GM18520 (cell line): ENCODE measurements at regions not wholly inside any gene's neighbourhood (a gene's known extent, or its start where the extent isn't known, plus 50 kb on each side); places are given as distances from the start of the nearest gene placed in this dataset.
A peak's percentile ranks its signal among the peaks of the same experiment; 100 is the strongest.
"Not testable (repeated sequence)": the region's sequence is repeated elsewhere in the genome, so short reads cannot be mapped to it uniquely, and the experiment has no call there.

Source experiments
- ATAC-seq: cut with Tn5 transposase; IDR thresholded peaks from one replicate; pipeline ENCODE4 v1.9.1; 2021; ENCODE audit not compliant: unreplicated experiment

DNA sequence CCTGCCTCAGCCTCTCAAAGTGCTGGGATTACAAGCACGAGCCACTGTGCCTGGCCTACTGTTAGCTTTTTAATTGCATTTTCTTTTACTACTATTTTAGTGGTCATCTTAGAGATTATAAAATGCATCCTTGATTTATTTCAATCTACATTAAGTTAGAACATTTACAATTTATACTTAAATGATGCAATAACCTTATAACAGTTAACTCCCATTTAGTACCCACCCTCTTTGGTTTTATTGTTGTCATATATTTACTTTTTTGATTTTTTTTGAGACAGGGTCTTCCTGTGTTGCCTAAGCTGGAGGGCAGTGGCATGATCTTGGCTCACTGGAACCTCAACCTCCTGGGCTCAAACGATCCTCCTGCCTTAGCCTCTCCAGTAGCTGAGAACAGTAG is 77.3 kb downstream of the PPCDC start:
- ATAC-seq: no peak

DNA sequence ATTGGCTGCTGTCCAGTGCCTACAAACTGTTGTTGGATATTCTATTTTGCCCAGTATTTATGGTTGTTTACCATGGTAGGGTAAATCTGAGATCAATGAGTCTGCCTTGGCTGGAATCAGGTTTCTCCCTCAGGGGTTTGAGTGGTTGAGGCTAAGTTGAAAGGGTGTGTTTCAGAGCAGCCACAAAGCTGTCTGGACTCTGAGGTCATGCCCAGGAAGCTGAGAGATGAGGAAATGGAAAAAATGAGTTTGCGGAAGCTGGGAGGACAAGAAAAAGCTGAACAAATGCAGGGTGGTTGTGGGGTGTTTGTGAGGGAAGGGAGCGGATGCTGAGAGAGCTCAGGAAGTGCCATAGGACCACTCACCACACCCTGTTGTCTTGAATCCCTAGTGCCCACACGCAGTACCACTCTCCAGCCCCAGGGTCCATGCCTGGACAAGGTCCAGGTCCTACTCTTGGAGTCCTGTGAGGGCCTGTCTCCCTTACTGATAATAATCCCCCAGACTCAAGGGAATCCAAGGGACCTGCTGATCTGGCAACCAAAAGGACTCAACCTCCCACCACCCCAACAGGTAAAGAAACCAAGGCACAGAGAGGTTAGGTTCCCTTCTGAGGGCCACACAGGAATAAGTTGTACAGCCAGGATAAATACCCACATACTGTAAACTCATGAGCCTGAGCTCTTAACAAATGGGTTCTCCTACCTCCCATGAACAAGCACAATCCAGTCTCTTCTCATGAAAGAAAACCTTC is 81.6 kb downstream of the PPCDC start:
- ATAC-seq: no peak

DNA sequence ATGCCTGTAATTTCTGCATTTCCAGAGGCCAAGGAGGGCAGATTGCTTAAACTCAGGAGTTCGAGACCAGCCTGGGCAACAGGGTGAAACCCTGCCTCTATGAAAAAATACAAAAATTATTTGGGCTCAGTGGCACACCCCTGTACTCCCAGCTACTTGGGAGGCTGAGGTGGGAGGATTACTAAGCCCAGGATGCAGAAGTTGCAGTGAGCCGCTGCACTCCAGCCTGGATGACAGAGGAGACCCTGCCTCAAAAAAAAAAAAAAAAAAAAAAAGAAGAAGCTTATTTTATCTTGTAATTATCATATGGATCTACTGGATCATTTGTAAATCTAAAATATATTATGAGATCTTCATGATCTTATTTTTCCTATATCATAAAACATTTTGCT is 84.1 kb downstream of the PPCDC start:
- no peak for ATAC-seq

DNA sequence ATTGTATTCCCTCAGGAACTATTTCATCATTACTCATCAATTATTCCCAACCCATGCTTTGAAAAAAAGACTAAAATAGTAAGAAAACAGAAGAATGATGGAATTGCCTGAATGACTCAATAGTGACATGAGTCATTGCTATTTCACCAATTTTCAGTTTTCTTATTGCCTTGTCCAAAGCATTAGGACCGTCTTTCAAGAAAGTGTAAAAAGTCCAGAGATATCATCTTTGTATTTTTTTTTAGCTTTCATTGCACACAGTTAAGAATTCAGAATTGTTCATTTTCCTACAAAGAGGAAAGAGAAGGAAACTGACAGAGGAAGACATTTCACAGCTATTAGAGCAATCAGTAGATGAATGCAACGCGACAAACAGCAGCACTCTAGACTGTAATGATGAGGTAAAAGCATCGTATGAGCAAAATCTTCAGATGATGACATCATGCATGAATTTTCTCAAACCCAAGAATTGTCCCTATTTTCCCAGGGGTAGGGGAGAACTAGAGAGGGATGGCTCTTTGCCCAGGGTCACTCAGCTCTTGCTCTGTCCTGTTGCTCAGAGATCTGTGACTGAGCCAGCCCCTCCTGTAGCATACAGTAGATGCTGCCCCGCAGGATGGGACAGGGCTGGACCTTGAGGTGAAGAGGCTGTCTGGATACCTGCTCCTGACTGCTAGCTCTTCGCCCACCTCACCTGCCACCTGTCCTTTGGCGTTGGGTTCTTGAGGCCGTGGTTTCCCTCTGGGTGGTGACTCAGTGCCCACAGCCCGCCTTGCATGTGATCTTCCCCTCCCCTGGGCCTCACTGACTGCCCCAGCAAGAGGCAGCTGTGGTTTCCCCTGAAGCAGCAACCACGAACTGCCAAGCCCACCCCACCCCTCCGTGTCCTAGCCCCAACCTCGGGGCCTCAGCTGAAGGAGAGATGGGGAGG is 84.8 kb downstream of the PPCDC start:
- no peak for ATAC-seq

DNA sequence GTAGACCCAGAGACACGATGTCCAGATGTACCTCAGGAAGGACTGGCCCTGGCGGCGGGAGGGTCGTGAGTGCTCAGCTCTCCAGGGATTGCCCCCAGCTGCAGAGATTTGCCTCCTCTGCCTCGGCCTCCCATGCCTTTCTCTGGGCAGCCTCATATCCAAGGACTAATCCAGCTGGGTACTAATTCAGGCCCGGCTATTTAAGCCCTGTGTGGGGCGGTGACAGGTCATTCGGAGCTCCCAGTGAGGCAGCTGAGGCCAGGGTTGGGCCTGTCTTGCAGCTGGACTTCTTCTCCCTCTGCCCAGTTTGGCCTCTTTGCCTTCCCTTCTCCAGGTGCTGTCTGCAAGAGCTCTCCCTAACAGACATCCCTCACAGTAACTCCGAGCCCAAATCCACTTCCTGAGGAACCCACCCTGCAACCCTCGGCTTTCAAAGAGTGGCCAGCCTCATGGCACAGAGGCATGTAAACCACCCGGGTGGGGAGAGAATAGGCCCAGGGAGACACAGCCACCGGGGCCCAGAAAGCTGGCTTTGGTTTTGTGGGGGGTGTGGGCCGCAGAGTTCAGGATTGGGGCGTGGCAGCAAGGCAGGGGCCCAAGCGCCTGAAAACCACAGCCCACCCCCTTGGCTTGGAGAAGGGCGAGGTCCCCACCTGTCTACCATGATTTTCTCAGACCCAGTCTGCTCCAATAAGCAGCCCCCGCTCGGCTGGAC is 85.8 kb downstream of the PPCDC start:
- no peak for ATAC-seq

DNA sequence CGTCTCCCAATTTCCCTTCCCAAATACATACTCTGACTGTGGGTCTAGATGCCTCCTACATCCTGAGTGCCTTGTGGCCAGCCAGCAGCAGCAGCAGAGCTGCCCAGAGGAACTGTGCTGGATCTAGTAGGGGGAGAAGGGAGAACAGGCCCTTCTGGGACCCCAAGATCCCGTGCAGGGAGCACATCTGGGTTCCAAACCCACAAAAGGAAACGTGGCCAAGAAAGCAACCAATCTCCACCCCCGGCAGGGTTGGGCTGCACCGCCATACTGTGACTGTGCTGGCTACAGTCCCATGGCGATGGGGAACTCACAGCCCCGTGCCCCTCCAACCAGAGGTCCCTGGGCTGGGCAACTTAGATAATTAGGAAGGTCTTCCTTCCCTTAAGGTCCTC is 86.3 kb downstream of the PPCDC start:
- no peak for ATAC-seq

DNA sequence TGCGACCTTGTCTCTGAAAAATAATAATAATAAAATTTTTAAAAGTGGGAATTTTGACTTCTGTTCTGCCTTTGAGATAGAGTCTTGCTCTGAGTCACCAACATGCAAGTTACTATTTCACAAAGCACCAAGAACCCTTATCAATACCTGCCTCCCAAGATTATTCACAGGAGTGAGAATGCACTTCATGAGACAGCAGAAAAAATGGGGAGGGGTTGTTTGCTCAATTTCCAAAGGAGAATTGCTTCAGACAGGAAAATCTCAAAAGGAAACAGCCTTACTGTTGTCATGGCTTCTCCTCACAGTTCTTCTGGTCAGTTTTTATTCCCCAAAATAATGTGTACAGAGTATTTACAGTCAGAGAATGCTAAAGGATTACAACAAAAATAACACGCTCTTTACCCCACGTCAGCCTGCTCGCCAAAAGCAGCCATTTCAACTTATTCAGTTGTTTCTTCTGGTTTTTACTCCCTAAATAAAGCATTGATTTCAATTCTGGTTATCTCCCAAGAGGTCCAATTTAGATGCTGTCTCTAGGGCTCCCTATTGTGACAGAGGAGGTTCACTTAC is 89.0 kb downstream of the PPCDC start:
- ATAC-seq: no peak

DNA sequence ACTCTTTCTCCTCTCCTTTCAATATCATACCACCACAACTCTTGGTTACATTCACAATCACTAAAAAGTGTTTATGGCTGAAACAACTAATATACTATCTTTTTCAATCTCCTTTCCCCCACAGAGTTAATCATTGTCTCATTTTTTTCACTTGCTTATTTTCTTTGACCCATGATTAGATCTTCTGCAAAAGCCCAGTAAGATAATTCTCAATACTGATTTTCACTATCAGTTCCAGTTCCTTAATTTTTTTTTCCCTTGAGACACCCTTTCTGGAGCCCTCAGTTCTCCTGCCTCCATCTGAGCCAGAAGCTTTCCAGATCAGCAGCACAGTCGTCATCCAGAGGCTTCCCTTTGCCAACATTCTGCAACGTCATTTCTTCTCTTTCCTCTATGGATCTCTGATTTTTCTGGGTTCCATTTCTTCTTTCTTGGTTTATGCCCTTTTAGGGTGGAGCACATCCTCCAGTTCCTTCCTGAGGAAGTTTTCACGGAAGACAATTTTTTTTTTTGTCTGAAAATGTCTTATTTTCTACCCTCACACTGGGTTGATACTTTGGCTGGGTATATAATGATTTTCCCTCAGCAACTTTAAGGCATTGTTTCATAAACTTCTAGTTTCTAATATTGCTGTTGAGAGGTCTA is 88.7 kb upstream of the C15orf39 start:
- ATAC-seq: peak; percentile 65

DNA sequence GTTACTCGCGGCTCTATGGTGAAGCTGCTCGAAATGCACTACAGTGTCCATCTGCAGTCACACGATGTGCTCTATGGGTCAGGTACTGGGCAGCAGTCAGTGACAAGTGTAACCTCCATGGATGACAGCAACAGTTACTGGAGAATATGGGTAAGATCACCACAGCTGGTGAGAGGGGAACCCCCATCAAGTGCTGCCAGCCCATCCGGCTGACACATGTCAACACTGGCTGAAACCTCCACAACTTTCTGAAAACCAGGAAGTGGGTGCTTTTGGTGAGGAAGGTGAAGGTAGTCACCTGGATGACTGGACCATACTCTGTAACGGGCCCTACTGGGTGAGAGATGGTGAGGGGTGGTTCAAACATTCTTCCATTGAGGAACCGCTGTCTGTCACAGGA is 87.4 kb upstream of the C15orf39 start:
- ATAC-seq: no peak

DNA sequence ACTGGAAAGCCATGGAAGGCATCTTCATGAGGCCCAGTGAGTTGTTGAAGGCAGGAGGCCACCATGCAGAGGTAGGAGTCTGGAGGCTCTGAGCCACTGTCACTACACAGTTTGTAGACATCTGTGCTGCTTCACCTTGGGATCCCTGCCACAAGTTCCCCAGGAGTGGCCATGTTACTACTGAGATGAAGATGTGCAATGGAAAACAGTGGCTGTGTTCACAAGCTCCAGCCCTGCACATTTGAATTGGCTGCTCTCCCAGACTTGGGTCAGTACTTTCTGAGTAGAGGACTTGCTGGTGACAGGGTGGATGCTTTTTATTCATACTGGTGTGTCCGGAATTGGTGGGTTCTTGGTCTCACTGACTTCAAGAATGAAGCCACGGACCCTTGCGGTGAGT is 86.9 kb upstream of the C15orf39 start:
- no peak for ATAC-seq

DNA sequence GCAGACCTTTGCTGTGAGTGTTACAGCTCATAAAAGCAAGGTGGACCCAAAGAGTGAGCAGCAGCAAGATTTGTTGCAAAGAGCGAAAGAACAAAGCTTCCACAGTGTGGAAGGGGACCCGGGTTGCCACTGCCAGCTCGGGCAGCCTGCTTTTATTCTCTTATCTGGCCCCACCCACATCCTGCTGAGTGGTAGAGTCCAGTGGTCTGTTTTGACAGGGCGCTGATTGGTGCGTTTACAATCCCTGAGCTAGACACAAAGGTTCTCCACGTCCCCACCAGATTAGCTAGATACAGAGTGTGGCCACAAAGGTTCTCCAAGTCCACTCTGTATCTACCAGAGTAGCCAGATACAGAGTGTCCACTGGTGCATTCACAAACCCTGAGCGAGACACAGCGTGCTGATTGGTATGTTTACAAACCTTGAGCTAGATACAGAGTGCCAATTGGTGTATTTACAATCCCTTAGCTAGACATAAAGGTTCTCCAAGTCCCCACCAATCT is 86.2 kb upstream of the C15orf39 start:
- not testable (repeated sequence) for ATAC-seq

DNA sequence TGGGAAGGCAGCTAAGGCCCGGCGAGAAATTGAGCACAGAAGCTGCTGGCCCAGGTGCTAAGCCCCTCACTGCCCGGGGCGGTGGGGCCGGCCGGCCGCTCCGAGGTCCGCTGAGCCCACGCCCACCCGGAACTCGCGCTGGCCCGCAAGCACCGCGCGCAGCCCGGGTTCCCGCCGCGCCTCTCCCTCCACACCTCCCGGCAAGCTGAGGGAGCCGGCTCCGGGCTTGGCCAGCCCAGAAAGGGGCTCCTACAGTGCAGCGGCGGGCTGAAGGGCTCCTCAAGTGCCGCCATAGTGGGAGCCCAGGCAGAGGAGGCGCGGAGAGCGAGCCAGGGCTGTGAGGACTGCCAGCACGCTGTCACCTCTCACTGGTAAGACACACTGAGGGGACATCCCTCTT is 85.5 kb upstream of the C15orf39 start:
- ATAC-seq: not testable (repeated sequence)

DNA sequence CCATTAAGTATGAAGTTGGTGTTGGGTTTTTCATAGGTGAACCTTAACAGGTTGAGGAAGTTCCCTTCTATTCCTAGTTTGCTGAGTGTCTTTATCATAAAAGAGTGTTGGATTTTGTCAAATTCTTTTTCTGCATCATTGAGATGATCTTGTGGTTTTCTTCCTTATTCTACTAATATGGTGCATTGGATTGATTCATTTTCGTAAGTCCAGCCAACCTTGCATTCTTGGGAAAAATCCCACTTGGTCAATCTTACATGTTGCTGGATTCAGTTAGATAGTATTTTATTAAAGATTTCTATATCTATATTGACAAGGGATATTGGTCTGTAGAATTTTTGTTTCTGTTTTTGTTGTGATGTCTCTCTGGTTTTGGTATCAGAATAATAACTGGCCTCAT is 83.7 kb upstream of the C15orf39 start:
- no peak for ATAC-seq

DNA sequence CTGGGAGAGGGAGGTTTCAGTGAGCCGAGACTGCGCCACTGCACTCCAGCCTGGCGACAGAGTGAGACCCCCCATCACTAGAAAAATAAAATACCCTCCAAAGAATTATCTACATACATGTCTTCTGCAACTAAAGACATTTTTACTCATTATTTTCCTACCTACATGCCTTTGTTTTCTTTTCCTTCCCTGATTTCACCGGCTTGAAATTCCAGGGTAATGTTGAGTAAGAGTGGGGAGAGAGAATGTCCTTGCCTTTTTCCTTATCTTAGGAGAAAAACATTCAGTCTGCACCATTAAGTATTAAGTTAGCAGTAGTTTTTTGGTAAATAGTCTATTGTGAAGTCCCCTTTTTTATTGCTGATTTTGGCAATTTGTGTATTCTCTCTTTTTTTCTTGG is 82.4 kb upstream of the C15orf39 start:
- not testable (repeated sequence) for ATAC-seq

DNA sequence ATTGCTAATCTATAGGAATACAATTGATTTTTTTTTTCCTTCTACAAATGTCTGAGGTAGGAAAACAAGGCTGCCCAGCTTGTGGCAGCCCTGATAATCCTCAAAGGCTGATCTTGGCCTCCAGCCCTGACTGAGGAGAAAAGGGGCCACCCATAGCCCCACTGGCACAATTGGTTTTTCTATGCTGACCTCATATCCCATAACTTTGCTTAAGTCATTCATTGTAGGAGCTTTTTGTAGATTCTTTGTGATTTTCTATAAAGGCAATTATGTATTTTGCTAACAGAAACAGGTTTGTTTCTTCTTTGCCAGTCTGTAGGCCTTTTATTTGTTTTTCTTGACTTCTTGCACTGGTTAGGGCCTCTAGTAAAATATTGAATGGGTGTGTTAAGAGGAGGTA is 80.2 kb upstream of the C15orf39 start:
- no peak for ATAC-seq

DNA sequence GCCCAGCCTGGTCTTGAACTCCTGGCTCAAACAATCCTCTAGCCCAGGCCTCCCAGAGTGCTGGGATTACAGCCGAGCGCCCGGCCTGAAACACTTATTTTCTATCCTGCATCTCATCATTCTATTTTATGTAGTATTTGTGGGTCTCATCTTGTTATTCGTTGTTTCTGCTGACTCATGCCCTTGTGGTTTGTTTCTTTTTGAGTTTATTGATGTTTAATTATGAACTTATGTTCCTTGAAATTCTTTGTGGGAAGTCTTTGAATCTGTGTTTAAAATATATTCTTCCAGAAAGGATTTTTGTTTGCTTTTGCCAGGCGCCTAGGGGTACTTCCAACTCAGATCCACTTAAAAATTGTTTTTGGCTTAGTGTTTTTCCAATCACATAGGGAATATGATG is 78.3 kb upstream of the C15orf39 start:
- ATAC-seq: no peak

DNA sequence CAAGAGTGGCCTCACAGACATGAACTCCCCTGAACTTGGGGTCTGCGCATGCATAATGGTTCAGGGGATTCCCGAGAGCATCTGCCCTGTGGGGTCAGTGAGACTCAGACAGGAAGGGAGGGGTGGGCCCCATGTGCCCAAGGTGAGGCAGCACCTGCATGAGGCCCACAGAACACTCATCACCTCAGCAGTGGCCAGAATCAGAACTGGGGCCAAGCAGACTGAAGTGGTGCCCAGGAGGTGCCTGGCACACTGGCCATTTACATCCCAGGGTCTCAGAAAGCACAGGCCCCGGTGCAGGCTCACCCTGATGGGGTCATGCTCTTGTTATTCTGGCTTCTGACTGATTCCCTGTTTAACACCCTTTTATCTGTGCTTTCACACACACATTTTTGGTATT is 77.4 kb upstream of the C15orf39 start:
- ATAC-seq: not testable (repeated sequence)

DNA sequence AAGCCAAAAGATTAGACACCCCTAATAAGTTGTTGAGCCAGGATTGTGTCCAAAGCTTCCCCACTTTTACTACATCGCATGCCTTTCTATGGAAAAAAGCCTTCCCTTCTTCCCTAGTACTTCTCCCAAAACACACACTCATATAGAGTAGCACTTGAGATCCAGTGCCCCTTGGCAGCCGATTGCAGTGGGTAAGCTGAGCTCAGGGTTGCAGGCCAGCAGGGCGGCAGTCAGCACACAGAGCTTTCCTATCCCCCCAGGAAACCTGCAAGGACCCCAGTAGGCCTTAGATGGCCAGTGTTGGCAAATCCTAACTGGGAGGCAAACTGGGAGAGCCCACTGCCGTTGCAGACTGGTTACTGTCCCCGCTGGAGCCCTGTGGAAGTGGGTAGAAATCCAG is 75.7 kb upstream of the C15orf39 start:
- ATAC-seq: no peak

DNA sequence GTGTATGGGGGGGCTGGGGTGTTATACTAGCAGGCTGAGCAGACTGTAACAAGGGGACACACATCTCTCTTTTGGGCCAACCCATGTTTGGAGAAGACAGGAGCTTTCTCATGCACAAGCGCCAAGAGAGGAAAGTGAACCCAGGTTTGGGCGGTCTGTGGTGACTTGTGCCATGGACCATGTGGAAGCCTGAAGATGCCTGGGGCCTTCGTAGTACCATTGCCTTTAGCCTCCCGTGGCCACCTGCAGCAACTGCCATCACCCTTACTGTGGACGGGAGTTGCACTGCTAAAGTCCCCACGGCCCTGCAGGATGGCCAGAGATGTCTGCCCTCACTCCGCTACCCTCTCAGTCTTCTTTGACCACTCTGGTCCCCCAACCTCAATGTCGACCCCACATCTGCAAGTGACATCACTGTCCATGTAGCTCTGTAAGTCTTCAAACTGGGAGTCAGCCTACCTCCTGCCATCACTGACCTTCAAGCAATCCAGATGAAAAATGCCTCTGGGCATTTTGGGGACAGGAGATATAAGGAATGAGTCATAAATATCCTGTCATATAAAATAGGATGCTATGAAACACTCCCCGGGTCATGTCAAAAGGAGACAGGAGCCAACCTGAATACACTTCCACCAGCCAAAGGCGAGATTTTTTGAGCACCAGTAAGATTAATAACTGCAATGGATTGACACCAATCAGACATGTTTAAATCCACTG is 74.7 kb upstream of the C15orf39 start:
- ATAC-seq: no peak

DNA sequence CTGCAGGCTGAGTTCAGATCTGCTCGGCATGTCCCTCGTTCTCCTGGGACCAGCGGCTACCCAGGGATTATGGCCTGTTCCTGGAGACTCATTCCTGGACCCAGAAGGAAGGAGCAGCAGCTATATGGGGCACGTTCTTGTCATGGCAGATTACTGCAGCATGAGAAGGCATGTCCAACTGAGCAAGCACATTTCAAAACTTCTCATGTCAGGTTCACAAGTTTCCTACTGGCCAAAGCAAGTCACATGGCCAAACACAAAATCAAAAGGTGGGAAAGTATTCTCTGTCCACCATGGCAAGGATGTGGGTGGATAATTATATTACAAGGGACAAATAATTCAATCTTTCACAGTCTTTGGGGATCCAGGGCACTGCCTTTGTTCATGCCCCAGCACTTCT is 71.9 kb upstream of the C15orf39 start:
- ATAC-seq: no peak
